ENCODE measurements at regions not wholly inside any gene's neighbourhood (a gene's known extent, or its start where the extent isn't known, plus 50 kb on each side); places are given as distances from the start of the nearest gene placed in this dataset.

DNA sequence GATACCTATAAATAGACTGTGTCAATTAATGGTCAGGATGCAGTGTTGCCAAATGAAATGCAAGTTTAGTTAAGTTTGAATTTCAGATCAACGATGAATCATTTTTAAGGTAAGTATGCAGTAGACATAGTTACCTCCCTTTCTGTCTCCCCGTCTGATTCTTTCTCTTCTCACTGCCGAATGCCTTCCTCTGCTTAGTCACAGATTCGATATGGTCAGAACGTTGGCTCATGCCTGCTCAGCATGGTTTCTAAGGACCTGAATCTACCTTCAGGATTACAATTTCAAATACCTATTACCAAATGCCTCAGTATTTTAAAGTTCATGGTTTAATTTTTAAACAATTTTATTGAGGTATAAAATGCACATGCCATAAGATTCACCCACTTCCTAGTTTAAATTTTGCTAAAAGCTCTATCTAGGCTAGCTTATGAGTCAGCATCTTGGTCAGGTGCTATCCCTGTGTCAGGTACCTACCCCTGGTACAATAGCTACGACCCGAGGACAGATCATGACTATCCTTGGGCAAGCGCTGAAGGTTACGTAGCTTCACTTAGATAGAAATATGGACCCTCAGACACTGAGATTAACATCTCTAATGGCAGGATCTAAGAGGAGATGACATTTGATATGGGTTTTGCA, 78.2 kb upstream of the SPON1 start:
- Histone ChIP-seq H3K36me3 (no peaks in the 10 kb centered on the region), H3K9me3 (no peaks in the 10 kb centered on the region), H3K4me3 (no peak overlapping the region), H3K27ac (no peak overlapping the region), H3K27me3 (no peaks in the 10 kb centered on the region), H3K9ac (ENCODE audit: low read depth in 2 of 2, low read length in 2 of 2) (no peak overlapping the region), H3K4me1 (no peaks in the 10 kb centered on the region)
- TF ChIP-seq, protein P1, sequence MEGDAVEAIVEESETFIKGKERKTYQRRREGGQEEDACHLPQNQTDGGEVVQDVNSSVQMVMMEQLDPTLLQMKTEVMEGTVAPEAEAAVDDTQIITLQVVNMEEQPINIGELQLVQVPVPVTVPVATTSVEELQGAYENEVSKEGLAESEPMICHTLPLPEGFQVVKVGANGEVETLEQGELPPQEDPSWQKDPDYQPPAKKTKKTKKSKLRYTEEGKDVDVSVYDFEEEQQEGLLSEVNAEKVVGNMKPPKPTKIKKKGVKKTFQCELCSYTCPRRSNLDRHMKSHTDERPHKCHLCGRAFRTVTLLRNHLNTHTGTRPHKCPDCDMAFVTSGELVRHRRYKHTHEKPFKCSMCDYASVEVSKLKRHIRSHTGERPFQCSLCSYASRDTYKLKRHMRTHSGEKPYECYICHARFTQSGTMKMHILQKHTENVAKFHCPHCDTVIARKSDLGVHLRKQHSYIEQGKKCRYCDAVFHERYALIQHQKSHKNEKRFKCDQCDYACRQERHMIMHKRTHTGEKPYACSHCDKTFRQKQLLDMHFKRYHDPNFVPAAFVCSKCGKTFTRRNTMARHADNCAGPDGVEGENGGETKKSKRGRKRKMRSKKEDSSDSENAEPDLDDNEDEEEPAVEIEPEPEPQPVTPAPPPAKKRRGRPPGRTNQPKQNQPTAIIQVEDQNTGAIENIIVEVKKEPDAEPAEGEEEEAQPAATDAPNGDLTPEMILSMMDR (IDR thresholded peaks at IDR 0.05), result no peak
- DNase-seq, result no peak
- intact Hi-C loops (cut with DNase I), result no loop called here

DNA sequence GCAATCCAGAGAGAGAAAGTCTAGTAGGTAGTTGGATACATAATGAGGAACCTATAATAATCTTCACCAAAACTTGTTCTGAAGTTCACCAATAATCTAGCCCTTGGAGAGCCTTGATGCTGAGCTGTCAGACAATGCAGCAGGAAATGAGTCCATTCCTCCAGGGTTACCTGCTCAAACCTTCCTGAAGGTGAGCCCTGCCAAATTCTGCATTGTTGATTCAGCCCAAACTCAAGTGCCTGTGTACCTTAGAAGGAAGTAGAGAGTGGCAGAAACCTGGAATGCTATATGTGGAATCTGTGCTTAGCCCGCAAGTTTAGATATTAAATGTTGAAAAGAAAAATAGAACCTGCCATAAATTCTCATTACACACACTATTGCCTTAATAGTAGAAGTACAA, 77.4 kb upstream of the SPON1 start:
- no peak overlapping the region for H3K9ac ChIP-seq (ENCODE audit: low read depth in 2 of 2, low read length in 2 of 2)
- H3K4me3 ChIP-seq, result no peak overlapping the region
- no peaks in the 10 kb centered on the region for H3K36me3 ChIP-seq
- H3K27me3 ChIP-seq, result no peaks in the 10 kb centered on the region
- no peaks in the 10 kb centered on the region for H3K4me1 ChIP-seq
- H3K27ac ChIP-seq, result no peak overlapping the region
- no peaks in the 10 kb centered on the region for H3K9me3 ChIP-seq
- intact Hi-C loops (cut with DNase I), result no loop called here
- TF ChIP-seq, protein P1 (IDR thresholded peaks at IDR 0.05), result no peak
- no peak for DNase-seq

DNA sequence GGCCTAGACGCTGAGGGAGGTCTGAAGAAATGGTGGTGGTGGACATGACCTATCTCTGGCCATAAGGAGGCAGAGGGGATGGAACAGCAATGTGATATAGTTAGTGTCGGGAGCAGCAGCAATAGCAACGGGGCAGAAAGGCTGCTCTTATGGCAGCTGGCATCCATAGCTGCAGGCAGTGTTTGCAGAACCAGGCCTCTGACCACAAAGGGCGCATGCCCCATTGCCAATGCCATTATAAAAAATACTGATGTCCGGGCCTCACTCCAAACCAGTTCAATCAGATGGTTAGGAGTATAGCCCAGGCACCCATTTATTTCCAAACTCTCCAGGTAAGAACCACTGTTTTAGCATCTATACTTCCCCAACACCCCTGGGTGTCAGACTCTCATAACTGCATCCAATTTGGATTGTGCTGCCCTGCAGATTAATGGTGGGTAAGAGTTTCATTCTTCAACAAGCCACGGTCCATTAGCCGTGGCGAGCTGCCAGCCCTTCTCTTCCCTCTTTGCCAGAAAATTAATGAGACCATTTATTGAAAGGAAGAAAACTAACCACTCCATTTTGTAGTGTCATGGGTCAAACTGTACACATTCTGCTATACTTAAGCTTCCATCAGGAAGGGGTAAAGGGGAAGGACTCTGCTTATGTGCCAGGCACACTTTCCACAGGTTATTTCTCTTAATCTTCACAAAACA, 72.8 kb upstream of the SPON1 start:
- H3K9ac ChIP-seq (ENCODE audit: low read depth in 2 of 2, low read length in 2 of 2), result no peak overlapping the region
- no peaks in the 10 kb centered on the region for H3K4me1 ChIP-seq
- H3K36me3 ChIP-seq, result no peaks in the 10 kb centered on the region
- no peak overlapping the region for H3K4me3 ChIP-seq
- H3K9me3 ChIP-seq, result no peaks in the 10 kb centered on the region
- no peak overlapping the region for H3K27ac ChIP-seq
- intact Hi-C loops (cut with DNase I), result no loop called here
- TF ChIP-seq, protein P1 (IDR thresholded peaks at IDR 0.05), result no peak
- no peak for DNase-seq
- no peaks in the 10 kb centered on the region for H3K27me3 ChIP-seq

- intact Hi-C loops (cut with DNase I), result no loop called here
- DNase-seq, result no peak
- Histone ChIP-seq H3K36me3 (no peaks in the 10 kb centered on the region), H3K27ac (no peak overlapping the region), H3K9ac (ENCODE audit: low read depth in 2 of 2, low read length in 2 of 2) (no peak overlapping the region), H3K4me1 (no peaks in the 10 kb centered on the region), H3K4me3 (no peak overlapping the region), H3K9me3 (no peaks in the 10 kb centered on the region), H3K27me3 (no peaks in the 10 kb centered on the region)
- TF ChIP-seq, protein P1 (IDR thresholded peaks at IDR 0.05), result no peak
These were observed 70.6 kb upstream of the SPON1 start for GRCh38 chr11:13891911-13892310.

GRCh38 chr11:13896175-13896980, 66.1 kb upstream of the SPON1 start:
- no peaks in the 10 kb centered on the region for H3K9me3 ChIP-seq

More at GRCh38 chr11:13896175-13896980, 66.1 kb upstream of the SPON1 start:
- Histone ChIP-seq H3K36me3 (no peaks in the 10 kb centered on the region), H3K27me3 (no peaks in the 10 kb centered on the region), H3K27ac (no peak overlapping the region), H3K4me1 (no peaks in the 10 kb centered on the region), H3K4me3 (no peak overlapping the region), H3K9ac (ENCODE audit: low read depth in 2 of 2, low read length in 2 of 2) (no peak overlapping the region)
- TF ChIP-seq, protein P1 (IDR thresholded peaks at IDR 0.05), result no peak
- DNase-seq, result no peak
- intact Hi-C loops (cut with DNase I), result no loop called here
